ENCODE measurements at regions not wholly inside any gene's neighbourhood (a gene's known extent, or its start where the extent isn't known, plus 50 kb on each side); places are given as distances from the start of the nearest gene placed in this dataset.
"Not testable (repeated sequence)": the region's sequence is repeated elsewhere in the genome, so short reads cannot be mapped to it uniquely, and the experiment has no call there.

DNA sequence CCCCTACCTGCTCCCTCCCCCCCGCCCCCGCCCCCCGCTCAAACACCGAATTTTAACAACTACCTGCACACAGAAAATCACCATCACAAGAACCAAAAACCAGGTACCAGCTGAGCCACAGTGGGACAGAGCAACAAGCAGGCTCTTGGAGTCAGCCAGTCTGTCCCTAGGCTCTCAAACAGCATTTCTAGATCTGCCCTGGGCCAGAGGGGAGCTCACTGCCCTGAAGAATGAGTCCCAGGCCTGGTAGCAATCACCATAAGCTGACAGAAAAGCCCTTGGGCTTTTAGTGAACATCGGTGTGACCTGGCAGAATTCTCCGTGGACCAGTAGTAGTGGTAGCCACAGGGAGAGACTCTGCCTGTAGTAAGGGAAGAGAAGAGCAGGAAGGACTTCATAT is 58.3 kb downstream of the C11orf87 start:
- DNase-seq, result no peak

DNA sequence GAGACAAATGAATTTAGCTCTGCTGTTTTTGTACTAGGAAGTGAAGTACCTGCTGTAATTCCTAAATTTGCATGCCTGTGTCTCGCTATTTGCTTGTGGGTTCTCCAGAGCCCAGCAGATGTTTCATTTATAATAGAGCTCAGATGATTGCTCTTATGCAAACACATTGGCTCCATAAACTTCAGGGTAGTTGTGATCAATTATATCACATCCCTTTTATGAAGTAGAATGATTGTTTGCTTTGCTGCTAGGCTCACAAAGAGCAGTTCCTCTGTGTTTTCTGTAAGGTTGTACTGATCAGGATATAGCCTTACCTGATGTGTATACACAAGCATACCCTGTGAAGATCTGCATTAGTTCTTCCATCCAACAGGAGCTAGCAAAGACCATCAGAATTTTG is 64.1 kb downstream of the C11orf87 start:
- DNase-seq, result no peak

DNA sequence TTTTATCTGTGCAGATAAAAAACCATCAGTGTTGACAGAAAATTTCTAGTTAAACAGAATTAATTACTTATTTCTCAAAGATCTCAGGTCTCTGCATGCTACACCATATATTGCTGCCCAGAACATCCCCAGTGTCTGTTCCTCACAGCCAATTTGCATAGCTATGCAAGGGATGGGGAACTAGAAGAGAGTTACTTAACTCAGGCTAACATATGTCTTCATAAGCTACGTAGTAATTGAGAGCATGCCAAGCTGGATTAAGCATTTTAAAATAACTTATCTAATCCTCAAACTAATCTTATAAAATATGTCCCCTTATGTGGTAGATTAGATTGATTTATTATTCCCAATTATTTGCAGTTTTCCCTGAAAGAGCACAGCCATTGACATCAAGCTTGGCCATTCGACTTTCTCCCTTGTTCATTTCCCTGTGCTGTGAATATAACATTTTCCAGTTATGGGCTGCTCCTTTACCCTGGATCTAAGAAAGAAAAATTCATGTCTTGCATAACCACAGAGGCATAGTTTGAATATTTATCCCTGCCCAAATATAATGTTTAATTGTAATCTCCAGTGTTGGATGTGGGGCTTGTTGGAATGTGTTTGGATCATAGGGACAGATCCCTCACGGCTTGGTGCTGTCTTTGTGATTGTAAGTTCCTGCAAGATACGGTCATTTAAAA is 69.1 kb downstream of the C11orf87 start:
- DNase-seq, result no peak

DNA sequence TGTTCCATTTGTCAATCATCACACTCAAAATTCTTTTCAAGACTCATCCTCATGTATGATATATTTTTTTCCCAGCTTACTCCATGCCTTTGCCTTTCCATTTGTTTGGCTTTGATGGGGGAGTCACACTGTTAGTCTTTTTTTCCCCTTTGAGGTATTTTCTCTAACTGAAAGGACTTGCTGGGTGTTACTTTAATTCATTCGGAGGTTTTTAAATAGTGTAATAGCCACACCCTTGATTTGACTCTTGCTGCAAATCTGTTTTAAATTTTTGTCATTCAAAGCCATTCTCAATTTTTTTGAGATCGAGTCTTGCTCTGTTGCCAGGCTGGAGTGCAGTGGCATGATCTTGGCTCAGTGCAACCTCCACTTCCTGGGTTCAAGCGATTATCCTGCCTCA is 84.1 kb downstream of the C11orf87 start:
- no peak for DNase-seq

DNA sequence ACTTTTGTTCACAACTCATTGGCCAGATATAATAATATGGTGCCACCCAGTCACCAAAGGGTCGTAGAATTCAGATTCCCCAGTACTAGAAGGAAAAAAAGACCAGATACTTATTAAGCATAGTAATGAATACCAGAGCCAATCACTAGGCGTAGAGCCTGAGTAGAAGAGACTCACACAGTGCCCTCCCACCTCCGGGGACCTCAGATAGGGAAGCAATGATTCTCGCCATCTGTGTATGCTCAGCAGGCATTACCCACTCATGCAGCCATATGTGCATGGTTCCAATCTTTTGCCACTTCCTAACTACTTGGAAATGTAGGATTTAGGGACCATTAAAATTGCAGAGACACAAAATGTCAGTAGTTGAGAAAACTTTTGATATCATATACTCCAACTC is 85.3 kb downstream of the C11orf87 start:
- DNase-seq, result no peak

DNA sequence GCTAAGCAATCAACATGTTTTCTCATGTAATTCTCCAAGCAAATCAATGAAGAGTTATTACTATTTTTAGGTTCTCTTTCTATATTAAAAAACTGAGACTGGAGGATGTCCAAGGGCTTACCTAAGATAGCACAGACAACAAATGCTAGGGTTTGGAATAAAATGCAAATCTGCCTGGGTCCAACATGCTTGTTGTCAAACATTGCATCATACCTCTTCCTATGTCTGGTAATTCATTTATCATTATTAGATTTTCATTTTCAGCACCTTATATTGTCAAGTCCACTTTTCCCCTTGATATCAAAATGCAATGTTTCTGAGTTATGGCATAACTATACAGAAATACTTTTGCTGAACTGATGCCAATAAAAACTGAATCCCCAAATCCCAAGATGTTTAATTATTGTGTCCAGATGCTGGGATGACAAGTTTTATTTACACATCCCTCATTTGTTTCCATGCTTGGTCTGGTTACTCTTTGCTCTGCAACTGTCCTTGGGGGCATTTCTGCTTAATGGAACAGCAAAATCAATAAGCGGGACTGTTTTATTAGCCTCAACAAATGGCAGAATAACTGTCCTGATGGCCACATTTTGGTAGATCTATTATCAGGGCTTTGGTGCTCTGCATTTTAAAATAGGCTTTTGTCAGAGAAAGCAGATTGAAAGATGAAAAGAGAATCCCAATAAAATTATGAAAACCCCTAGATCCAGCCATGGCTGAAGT is 86.0 kb downstream of the C11orf87 start:
- no peak for DNase-seq

DNA sequence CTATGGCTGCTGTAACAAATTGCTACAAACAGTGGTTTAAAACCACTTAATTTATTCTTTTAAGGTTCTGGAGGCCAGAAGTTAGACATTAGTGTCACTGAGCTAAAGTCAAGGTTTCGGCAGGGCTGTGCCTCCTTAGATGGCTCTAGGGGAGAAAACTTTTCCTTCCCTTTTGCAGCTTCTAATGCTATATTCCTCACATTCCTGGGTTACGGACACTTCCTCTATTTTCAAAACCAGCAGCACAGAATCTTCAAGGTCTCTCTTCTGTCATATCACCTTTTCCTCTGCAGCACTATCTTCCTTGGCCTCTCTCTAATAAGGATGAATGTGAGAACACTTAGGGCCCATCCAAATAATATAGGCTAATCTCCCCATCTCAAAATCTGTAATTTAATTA is 87.0 kb downstream of the C11orf87 start:
- no peak for DNase-seq

DNA sequence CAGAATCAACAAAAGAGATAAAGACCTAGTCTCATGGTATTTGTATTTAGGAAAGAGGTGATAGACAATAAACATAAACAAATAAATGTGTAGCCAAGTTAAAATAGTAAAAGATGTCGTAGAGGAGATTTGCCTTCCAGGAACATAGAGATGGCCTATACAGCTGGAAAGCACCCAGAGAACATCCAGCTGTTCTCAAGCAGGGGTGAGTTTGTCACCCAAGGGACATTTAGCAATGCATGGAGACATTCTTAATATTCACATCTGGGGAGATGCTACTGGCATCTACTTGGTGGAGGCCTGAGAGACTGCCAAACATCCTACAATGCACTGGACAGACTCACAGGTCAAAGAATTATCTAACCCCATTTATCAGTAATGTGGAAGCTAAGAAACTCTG is 88.3 kb downstream of the C11orf87 start:
- no peak for DNase-seq

DNA sequence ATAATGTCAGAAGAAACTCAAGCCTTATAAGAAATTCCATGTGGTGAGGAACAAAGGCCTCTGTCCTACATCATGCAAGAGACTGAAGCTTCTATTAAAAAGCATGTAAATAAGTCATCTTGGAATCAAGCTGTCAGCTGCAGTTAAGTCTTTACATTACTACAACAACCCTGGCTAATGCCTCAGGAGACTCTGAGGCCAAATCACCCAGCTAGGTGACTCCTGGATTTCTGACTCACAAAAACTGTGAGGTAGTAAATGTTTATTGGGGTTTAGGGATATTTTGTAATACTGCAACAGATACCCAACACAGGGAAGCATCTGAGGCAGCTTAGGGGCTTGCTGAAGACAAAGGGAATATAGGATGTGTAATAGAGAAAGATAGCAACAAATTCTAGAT is 89.6 kb downstream of the C11orf87 start:
- DNase-seq, result no peak

DNA sequence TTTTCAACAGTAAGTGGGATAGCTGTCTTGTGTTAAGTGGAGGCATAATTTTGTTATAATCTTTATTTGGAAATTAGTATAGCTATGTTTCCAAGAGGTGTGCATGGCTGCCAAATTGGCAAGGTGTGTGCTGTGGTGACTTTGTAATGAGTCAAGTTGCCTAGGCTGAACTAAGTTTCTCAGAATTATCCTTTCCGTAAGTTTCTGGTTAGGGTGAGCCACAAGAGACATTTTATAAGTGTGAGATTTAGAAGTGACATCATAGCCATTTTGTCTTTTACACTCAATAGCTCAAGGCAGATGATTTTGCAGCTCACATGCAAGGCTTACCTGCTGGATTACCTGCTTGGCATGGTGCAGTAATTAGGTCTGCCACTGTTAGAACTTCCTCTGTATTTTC is 90.3 kb downstream of the C11orf87 start:
- no peak for DNase-seq

DNA sequence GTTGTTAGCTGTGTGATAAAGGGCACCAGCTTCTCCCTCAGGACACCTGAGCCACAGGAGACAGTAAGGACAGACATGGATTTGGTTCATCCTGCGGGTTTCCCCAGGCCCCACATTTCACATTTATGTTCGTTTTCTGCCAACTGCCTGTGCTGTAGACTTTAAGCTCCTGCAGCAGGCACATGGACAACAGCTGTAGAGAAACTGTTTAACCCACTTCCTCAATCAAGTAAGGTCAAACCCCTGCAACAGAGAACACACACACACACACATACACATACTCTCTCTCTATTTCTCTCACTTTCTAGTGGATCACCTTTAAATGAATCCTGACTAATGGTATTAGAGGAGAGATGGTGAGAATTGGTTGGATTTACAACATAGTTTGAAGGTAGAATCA is 90.7 kb downstream of the C11orf87 start:
- DNase-seq, result peak; percentile 75

DNA sequence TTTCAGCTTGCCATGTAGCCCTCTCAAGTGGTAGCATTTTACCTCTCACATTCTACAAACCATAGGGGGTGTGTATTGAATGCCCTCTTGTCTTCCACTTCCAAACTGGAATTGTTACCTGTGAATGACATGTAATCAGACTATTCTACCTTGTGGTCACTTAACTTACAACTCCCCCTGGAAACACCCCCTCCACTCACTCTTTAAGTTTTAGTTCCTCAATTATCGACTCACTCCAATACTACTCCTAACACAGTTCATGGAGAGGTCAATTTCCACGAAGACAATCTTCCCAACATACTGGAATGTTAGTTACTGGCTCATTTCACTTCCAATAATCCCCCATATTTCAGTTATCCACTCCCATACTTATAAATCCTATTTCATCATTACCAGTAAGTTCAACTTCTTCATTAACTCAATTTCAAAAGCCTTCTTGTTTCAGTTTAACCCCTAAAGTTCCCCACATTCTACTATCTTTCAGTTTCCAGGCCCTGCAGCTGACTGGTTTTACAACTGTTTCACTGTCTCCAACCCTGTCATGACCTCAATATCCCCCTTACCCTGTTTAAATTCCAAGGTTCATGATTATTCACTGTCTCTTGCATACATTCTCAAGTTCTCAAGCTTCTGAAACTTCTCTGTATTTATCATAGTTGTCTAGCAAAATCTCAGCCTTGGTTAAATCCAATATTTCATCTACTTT is 92.5 kb downstream of the C11orf87 start:
- no peak for DNase-seq

DNA sequence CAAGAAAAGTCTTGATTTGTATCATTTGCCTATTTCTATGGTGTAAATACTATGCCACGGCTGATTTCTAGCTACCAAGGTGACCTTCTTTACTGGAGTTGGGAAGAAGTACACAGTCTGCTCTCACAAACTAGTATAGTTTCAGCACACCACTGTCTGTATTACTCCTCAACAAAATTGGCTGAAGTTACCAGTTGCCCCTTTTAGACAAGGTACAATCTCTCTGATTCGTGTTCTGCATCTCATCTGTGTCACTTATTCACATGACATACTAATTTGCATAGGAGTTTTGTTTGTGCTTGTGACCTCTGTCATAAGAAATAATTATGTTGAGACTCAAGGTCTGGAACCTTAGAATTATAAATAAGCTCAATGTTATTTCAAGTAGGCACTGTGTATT is 97.3 kb downstream of the C11orf87 start:
- no peak for DNase-seq

DNA sequence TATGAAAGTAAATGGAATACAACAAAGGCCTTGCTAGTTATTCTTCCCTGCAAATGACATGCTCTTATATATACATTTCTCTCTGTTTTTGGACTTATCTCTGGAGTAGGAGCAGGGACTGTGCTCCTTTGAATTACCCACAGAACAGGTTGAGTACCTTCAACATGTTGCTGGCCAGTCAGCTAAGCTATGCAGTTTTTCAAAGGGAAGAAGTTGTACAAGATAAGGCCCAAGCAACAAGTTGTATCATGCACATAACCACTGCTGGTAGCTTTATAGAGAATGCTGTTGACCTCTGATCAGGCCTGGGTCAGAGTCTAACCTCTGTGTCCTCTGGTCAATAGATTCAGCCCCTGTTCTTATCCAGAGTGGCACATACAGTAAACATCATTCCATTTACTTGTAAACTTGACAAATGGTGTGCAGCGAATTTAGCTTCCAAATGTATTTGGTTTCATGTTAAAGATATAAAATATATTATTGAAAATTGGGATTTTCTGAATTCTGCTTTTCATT is 99.6 kb downstream of the C11orf87 start:
- no peak for DNase-seq

DNA sequence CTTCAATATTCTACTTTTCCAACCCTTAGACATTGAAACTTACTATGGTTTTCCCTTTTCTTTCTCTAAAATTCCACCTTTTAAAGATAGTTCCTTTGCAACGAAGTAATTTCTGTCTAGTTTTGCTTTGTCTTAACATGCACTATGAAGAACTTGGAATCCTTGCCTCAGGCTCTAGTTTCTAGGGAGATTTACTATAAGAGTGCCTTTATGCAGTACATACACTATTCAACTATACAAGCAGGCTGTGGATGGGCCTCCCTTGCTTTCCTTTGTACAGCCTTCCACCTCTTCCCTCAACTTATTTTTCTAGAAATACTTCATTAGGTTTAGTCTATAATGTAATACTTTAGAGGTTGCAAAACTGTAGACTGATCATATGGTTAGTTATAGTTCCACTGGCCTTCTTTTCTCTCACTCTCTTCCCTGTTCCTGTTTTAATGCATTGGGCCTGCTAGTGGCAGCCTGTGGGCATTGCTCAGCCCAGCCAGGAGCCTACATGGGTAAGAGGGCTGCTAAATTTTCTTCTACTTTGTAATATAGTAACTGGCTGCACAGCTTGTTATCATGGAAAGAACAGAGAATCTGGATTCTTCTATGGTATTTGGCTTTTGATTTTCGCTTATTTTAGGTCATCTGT is 100.2 kb downstream of the C11orf87 start:
- no peak for DNase-seq

DNA sequence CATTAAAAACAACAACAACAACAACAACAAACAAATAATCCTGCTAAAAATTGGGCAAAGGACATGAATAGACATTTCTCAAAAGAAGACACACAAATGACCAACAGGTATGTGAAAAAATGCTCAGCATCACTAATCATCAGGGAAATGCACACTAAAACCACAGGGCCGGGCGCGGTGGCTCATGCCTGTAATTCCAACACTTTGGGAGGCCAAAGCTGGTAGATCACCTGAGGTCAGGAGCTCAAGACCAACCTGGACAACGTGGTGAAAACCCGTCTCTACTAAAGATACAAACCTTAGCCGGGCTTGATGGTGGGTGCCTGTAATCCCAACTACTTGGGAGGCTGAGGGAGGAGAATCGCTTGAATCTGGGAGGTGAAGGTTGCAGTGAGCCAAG is 103.6 kb downstream of the C11orf87 start:
- not testable (repeated sequence) for DNase-seq

DNA sequence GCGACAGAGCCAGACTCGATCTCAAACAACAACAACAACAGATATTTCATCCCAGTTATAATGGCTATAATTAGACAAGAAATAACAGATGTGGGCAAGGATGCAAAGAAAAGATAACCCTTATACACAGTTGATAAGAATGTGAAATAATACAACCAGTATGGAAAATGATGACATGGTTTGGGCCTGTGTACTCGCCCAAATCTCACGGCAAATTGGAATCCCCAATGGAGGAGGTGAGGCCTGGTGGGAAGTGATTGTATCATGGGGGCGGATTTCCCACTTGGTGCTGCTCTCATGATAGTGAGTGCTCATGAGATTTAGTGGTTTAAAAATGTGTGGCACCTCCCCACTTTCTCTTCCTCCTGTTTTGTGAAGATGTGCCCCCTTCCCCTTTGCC is 104.1 kb downstream of the C11orf87 start:
- no peak for DNase-seq

DNA sequence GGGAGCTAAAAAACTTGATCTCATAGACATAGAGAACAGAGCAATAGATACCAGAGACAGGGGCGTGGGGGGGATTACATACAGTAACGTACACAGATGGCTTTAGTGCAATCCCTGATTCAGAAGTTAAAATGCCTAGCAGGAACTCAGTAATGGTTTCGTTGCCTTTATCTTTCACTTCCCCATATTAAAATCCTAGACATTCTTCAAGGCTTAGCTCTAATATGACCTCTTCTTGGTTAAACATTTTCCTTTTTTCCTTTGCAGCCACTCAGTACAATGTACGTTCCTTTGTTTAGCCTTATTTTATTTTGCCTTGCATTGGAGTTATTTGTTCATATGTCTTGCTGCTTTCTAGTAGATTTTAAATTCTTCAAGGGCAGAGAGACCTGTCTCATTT is 104.9 kb downstream of the C11orf87 start:
- no peak for DNase-seq

DNA sequence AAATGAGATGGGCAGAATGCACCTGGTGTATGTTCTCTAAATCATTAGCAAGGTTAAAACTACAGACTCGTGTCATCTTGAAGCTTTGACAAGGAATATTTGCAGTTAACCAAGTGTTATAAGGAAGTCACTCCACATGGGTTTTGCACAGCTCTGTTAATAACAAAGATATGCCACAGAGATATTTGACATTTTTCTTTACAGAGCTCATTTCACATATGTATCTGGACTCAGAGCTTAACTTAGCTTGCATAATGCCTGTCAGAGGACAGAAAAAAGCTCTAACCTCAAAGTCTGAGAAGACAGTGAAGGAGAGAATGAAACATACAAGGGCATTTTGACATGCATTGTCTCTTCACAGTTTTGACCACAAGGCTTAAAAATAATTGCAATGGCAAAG is 105.5 kb downstream of the C11orf87 start:
- no peak for DNase-seq

DNA sequence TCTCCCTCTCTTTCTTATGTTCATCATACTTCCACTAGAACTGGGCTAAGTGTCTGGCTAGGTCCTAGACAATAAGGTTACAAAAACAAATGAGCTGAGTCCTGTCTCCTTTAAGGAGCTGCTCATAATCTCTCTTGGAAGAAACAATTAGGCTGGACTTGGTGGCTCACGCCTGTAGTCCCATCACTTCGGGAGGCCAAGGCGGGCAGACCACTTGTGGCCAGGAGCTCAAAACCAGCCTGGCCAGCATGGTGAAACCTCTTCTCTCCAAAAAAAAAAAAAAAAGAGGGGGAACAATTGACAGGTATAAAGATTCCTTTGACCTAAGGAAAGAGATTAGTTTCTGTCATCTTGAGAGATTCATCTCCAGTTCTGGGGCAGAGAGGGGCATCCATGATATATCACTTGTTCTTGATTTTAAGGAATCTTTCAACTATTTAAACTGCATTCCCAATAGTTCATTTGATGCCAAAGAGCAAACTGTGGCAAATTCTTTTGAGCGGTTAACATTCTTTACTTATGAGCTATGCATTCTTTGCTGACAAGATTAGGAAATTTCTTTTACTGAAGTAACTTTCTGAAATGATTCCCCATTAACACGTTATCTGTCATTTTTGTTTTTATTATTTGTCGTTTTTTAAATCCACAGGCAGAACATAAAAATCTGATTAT is 125.5 kb downstream of the C11orf87 start:
- no peak for DNase-seq

DNA sequence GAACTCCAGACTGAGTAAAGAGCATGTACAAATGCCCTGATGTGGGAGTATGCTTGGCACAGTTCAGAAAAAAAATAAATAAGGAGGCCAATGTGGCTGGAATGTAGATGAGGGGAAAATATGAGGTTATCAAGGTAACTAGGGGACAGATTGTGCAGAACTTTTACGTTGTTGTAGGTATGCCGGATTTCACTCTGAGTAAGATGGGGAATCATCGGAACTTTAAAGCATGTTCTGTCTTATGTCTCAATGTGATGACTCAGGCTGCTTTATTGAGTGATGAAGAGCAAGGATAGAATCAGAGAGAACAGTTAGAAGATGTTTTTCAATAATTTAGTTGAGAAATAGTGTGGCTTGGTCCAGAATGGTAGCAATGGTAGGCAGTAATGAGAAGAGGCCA is 130.4 kb downstream of the C11orf87 start:
- DNase-seq, result no peak

DNA sequence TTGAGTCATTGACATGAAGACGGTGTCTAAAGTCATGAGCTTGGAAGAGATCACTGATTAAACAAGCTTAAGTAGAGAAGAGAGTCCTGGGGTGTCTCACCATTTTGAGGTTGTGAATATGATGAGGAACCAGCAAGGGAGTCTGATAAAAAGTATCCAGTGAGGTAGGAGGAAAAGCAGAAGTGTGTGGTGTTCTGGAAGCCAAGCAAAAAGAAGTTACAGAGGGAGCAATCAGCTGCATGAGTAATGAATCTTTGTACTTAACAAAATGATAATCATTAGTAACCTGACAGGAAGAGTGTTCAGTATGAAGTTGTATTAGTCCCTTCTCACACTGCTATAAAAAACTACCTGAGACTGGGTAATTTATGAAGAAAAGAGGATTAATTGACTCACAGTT is 131.3 kb downstream of the C11orf87 start:
- DNase-seq, result no peak

DNA sequence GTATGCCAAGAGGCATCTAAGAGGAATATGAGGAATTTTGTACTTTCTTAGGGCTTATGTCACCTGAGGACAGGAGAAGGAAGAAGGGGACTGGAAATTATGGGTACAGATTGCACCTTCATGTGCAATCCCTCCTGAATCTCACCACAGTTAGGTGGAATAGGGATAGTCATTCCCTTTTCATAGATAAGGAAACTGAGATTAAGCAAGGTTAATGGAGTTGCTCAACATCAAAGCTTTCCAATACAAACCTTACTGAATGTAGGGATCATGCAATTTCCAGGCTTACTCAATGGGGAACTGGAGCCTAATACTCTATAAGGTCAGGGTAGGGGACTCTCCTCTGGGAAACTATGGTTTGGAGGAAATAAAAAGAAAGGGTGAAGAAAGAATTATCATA is 133.0 kb downstream of the C11orf87 start:
- DNase-seq, result no peak
